ENCODE measurements at regions not wholly inside any gene's neighbourhood (a gene's known extent, or its start where the extent isn't known, plus 50 kb on each side); places are given as distances from the start of the nearest gene placed in this dataset.
"Not testable (repeated sequence)": the region's sequence is repeated elsewhere in the genome, so short reads cannot be mapped to it uniquely, and the experiment has no call there.

DNA sequence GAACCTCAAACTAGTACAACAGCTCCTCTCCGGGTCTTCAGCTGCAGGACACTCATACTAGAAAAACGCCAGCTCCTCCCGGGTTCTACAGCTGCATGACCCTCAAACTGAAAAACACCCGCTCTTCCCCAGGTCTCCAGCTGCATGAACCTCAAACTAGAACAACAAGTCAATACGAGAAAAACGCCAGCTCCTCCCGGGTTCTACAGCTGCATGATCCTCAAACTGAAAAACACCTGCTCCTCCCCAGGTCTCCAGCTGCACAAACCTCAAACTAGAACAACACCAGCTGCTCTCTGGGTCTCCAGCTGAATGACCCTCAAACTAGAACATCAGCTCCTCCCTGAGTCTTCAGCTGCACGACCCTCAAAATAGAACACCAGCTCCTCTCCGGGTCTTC is 315.0 kb upstream of the TFPI start:
- no peak for DNase-seq (ENCODE audit: low spot score)

DNA sequence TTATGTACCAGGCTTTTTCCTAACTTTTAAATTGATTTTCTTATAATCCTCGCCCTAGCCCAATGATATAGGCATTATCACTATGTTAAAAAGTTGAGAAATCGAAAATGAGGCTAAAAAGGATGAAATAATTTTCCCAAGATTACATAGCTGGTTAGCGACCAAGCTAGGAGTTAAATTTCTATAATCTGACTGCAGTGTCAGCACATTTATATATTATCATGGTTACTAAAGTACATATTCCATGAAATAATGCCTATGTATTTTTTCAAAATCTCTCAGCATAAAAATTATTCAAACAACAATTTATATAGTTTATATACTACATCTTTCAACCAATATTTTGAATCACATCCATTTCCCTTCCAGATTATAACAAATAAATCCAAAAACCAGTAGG is 317.3 kb upstream of the TFPI start:
- DNase-seq (ENCODE audit: low spot score), result no peak

- no peak for DNase-seq (ENCODE audit: low spot score)
Observed at GRCh38 chr2:187873132-187873531, 318.9 kb upstream of the TFPI start.

GRCh38 chr2:187874786-187875185 is 320.6 kb upstream of the TFPI start:
- no peak for DNase-seq (ENCODE audit: low spot score)

DNA sequence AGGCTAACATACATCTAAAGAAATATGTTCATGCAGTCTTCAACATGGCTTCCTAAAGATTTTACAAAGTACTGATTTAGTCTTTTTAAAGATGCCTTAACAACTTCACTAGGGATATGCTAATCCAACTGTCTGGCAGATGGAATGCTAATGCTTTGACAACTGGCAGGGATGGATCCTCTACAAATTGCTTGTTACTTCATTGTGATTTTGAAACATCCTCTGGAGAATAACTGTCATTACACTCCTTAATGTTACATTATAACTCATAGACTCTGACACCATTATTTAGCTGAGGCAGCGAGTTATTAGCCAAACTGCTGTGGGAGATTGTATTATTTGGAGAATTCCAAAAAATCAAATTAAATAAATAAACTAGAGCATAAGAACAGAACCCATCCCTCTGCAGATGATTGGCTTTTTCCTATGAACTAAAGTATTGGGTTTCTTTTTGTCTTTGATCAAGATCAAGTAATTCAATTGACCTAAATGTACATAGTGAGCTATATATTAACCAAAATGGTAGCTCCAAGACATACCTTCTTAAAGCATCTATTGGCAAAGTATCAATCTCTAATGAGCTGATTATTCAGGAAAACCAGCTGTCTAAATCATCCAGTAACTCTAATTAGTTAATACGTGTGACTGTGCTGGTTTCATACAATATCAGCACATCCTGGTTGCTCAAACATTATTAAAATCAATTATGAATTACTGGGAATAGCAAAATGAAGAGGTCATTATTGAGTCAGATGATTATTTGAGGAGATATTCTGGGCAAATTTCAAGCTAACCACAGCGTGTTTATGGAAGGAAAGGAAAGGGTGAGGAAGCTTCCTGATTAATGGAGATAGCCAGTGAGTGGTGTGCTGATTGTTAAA is 321.3 kb upstream of the TFPI start:
- no peak for DNase-seq (ENCODE audit: low spot score)

DNA sequence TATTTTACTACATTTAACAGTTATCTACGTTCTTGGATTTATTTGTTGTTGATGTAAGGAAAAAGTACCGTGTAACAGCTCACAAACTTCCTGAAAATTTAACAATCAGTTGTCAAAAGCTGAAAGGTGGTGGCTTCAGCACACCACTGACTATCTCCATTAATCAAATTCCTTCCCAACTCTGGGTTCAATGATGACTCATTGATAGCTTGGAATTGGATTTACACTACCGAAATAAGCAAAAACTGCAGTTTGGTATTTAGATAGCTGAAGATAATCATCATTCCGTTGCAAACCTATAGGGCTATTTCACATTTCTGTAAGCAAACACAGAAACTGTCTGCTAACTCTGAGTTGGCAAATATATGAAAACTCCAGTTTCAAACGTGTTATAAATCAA is 322.3 kb upstream of the TFPI start:
- DNase-seq (ENCODE audit: low spot score), result no peak

- DNase-seq (ENCODE audit: low spot score), result no peak
Observed at GRCh38 chr2:187877391-187877790, 323.2 kb upstream of the TFPI start.

GRCh38 chr2:187878112-187878511 is 323.9 kb upstream of the TFPI start:
- no peak for DNase-seq (ENCODE audit: low spot score)

- DNase-seq (ENCODE audit: low spot score), result no peak
Observed at GRCh38 chr2:187879491-187879890, 325.3 kb upstream of the TFPI start.

- no peak for DNase-seq (ENCODE audit: low spot score)
Observed at GRCh38 chr2:187884003-187884402, 329.8 kb upstream of the TFPI start.

DNA sequence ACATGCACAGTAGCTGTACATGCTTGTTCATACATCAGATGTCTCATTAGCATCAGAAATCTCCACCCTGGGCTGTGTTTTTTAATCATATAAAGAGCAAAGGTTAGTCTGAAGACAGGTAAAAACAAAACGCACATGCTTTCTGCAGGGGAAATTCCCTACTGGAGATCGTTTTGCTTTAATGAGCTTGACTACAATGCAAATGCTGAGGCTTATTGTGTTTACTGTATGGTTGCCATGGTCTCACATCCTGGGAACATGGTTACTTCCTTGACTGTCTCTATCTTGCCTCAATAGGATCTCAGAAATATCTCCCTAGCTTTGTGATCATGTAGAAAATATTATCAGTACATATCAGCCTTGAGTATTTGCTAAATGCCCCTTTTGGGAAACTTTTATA is 336.5 kb upstream of the TFPI start:
- DNase-seq (ENCODE audit: low spot score), result no peak

DNA sequence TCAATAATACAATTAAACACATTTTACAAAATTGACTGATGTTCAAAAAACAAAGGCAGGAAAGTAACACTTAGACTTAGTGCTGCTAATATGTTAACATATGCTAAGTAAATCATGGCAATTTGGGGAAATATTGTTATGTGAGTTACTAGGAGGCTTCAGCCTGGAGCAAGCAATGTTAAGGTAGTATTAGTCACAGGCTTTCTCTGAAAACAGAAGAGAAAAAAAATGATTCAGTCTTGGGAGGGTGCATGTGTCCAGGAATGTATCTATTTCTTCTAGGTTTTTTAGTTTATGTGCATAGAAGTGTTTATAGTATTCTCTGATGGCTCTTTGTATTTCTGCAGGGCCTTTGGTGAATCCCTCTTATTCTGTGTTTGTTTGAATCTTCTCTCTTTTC is 345.8 kb upstream of the TFPI start:
- no peak for DNase-seq (ENCODE audit: low spot score)

- no peak for DNase-seq (ENCODE audit: low spot score)
Observed at GRCh38 chr2:187906021-187906420, 351.8 kb upstream of the TFPI start.

GRCh38 chr2:187910922-187911321 is 356.7 kb upstream of the TFPI start:
- DNase-seq (ENCODE audit: low spot score), result not testable (repeated sequence)

GRCh38 chr2:187912950-187913349 is 358.7 kb upstream of the TFPI start:
- no peak for DNase-seq (ENCODE audit: low spot score)

GRCh38 chr2:187915810-187916209 is 361.6 kb upstream of the TFPI start:
- no peak for DNase-seq (ENCODE audit: low spot score)

- DNase-seq (ENCODE audit: low spot score), result no peak
Observed at GRCh38 chr2:187916799-187917198, 362.6 kb upstream of the TFPI start.

GRCh38 chr2:187917535-187917934 is 363.3 kb upstream of the TFPI start:
- DNase-seq (ENCODE audit: low spot score), result no peak

GRCh38 chr2:187918996-187919821 is 365.0 kb upstream of the TFPI start:
- no peak for DNase-seq (ENCODE audit: low spot score)

DNA sequence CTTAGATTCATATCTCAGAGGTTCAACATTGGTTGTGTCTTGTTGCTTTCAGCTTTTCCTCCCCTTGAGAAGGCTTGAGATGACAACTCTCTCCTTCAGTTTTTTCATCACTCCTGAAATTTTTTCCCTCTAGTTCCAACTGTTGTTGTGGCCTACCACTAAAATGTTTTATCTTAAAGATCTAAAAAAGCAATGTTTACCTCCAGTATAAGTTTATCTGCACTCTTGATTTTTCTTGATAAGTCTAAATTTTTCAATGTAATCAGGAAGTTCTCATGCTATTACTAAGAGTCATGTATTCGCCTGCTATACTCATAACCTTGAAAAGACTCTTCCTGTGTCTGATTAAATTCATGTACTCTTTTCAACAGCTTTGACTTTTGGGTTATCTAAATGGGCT is 366.3 kb upstream of the TFPI start:
- DNase-seq (ENCODE audit: low spot score), result no peak

DNA sequence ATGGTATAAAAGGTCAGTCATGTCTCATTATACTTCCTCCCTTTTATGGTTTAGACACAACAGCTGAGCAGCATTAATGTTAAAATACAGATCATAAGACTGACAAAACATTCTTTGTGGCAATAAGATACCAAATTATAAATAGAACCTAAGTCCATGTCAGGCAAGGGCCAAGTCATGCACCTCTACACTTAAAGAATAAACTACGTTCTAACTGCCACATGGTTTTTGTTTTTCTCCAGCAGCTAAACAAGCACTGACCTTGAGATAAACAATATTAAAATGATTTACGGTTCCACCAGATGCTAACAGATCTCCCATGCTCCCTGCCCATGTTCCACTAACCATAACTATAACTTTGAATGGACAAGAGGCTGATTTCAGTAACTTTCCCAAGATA is 368.6 kb upstream of the TFPI start:
- no peak for DNase-seq (ENCODE audit: low spot score)

DNA sequence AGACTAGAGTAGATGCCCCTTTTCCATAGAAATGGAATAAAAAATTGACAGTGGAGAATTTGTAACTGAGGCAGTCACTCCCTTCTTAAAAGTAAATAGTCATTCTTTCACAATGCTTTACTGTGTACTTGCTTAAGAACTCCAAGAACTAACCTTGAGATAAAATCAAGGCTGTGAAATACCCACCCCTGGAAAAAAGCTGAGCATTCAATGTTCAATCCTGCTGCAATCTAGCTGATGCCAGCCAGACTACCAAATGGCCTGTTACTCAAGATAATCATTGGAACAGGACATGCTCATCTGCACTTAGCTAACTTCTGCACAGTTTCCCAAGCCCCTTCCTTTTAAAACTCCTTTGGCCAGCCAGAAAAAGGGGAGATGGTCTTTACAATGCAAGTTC is 367.4 kb upstream of the GULP1 start:
- no peak for DNase-seq (ENCODE audit: low spot score)

DNA sequence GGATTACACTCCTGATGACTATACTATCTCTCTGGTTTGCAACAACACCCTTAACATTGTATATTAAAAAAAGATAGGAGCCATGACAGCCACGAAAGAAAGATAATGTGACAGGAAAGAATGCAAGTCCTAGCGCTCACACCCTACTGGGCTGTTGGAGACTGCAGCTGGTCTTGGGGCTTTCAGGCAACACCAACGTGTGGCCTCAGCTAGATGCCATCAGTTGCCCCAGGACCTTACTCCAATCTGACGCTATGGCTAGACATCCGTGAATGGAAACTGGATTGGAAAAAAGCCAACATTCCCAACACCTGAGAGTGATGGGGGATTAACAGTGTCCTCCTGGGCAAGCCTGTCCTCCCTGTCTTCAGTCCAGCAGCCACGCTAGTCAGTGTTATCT is 357.4 kb upstream of the GULP1 start:
- DNase-seq (ENCODE audit: low spot score), result no peak

Data from kidney capillary endothelial cell (primary cell).